ENCODE measurements at regions not wholly inside any gene's neighbourhood (a gene's known extent, or its start where the extent isn't known, plus 50 kb on each side); places are given as distances from the start of the nearest gene placed in this dataset.

DNA sequence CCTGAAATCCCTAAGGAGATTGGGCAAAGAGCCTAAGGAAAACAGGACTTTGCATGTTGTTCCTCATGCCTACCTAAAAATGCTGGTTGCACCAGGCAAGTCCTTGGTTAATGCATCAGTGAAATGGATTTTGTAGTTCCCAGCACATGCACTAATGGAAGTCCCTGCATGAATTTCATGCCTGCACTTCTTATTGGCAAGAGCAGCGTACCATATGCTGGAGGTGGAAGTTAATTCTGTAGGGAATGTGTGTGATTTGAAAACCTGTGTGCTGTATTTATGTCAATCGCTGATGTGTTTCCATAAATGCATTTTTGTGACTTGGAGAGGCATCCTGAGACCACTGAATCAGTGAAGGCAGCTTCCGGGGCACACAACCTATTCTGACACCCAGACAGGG, 140.3 kb upstream of the MTNR1B start:
- DNase-seq (ENCODE audit: low read depth): no peak

DNA sequence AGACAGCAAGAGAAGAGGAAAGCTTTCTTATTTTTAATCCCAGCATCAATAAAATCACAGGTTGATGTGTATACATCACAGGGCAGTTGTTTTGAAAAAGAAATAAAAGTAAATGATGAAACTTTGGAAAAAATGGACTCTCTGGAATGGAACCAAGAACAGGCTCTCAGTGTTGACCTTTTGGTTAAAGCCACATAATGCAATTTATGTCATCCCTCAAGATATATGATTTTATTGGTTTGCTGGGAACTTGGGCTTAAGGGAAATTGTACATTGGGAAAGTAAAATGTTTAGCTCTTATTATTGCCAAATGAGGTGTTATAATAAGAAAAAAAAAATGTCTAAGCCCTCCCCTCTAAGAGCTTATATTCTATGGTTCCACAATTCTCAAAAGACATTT, 139.8 kb upstream of the MTNR1B start:
- no peak for DNase-seq (ENCODE audit: low read depth)

DNA sequence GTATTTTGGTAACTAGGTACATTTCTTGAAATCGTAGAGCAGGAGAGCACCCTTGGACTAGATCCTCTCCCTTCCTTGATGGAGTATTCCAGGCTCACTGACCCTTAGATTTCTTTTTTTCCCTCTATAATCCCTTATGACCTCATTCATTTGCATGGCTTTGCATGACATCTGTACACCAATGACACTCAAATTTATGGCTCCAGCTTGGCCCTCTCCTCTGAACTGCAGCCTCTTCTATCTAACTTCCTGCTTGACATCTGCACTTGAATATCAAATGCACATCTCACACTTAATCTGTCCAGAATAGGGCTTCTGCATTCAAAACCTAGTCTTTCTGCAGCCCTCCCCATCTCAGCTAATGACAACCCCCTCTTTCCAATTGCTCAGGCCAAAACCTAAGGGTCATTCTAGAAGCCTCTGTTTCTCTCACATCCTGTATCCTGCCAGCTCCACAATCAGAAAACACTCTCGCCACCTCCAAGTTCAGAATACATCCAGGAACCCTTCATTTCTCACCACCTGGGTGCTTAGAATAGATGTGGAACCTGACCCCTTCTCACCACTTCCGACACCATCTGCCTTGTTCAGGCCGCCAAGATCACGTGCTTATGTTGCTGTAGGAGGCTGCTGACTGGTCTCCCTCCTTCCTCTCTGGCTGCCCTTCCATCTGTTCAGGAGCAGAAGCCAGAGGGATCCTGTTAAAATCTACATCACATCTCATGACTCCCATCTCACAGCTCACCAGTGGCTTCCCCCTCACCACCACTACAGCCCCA, 138.9 kb upstream of the MTNR1B start:
- DNase-seq (ENCODE audit: low read depth): no peak

DNA sequence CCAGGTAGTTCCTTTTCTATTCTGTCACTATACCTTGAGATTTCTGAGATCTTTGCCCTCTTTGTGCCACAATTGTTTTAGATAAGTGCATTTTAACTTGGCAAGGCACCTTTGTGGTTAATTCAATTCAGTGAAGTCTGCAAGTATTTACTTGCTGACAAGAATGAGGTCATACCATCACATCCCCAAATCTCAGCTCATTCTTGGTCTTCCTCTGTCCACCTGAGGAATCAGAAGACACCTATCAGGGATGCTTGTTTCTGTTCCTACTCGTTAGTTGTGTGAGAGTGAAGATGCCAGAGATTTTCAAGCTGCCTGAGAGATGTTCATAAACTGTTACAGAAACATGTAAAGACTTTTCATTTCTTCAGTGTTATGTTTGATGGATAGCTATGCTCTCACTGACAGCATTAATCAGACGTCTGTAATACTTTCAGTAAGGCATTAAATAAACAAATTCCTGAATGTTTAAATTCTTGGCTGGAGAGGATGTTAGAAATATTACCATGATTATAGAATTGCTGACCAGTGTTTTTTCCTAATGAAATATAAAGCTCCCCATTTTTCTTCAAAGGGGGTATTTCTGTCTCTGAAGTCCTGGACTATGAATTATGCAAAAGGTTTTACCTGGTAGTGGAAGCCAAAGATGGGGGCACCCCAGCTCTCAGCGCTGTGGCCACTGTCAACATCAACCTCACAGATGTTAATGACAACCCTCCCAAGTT, 135.0 kb upstream of the MTNR1B start:
- DNase-seq (ENCODE audit: low read depth): no peak

DNA sequence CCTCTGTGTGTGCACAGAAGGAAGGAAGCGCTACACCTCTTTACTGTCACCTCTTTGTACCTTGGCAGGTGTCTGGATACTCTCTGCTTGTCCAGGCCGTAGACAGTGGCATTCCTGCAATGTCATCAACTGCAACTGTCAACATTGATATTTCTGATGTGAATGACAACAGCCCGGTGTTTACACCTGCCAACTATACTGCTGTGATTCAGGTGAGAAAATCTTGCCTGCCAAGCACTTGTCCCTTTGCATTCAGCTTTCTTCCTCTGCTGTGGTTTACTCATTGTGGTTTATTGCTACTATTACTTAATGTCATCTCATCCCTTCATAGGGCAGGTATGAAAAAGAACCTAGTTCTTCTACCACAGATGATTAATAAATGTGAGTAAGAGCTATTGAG, 131.9 kb upstream of the MTNR1B start:
- no peak for DNase-seq (ENCODE audit: low read depth)

DNA sequence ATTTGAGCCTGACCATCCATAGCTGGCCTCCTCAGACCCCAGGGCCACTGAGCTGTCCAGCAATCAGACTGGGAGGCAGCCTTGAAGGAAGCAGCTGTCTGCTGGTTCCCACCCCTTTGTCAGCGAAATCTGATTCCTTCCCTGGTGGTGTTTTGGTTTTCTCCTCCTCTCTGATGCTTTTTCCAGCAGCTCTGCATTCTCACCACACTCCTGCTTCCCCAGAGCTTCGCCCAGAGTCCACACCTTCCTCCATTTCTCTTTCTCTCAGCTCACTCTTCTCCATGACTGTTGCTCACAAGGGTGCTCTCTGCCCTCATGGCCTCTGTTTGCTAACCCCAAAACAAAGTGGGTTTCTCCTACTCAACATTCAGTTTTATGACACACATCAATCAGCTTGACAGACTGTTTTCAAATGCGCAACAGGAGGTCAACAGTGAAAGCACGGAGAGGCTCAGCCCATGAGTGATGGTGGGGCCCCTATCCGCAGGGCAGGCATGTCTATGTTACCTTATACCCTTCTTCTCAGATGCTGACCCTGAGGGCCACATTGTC, 130.6 kb upstream of the MTNR1B start:
- DNase-seq (ENCODE audit: low read depth): no peak

DNA sequence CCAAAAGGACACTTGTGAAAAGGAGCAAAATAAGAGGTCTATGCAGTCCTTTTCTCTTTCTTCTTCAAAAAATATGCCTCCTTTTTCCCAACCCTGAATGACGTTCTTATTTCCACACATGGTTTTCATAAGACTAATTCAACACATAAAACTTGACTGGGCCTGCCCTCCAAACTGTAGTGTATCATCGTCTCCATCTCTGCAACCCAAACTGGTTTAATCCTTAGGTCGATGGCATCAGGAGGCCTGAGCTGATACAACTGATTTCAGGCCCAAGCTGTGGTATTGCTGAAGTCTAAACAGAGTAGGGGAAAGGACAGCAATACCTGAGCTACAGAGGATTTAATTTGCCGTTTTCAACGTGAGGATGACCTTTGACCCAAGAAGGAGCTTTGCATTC, 130.0 kb upstream of the MTNR1B start:
- no peak for DNase-seq (ENCODE audit: low read depth)

DNA sequence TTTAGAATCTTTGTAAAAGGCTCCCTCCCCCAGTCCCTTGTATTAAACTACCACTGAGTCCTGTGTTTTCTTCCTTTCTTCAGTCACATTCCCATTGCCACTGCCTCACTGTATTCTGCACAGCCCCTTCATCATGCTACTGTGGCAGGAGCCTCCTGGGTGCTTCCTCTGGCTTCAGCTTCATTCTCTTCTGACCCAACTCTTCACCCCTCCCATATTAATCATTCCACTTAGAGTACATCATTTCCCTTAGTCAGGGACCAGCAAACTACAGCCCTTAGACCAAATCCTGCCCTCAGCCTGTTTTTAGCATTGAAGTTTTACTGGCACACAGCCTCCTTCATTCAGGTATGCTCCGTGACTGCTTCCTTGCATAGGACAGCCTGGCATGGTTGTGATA, 127.7 kb upstream of the MTNR1B start:
- no peak for DNase-seq (ENCODE audit: low read depth)

DNA sequence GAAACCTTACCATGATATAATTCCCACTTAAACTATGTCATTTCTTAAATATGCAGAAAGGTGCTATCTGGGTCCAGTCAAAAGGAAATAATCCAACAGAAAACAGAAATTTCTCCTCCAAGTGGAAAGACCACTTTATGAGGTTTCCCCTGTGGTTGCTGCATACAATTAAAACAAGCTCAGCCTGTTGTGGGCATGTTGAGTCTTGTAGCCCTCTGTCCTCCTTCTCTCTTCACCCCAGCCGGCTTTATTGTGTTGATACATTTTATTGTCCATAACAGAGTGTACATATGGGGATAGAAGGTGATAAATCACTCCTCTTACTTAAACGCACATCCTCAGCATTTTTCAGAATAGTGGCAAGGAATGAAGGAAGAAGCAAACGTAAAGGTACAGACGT, 126.0 kb upstream of the MTNR1B start:
- DNase-seq (ENCODE audit: low read depth): no peak

DNA sequence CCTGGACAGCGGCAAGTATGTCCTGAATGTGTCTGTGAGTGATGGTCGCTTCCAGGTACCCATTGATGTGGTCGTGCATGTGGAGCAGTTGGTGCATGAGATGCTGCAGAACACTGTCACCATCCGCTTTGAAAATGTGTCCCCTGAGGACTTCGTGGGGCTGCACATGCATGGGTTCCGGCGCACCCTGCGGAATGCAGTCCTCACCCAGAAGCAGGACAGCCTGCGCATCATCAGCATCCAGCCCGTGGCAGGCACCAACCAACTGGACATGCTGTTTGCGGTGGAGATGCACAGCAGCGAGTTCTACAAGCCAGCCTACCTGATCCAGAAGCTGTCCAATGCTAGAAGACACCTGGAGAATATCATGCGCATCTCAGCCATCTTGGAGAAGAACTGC, 125.3 kb upstream of the MTNR1B start:
- no peak for DNase-seq (ENCODE audit: low read depth)

DNA sequence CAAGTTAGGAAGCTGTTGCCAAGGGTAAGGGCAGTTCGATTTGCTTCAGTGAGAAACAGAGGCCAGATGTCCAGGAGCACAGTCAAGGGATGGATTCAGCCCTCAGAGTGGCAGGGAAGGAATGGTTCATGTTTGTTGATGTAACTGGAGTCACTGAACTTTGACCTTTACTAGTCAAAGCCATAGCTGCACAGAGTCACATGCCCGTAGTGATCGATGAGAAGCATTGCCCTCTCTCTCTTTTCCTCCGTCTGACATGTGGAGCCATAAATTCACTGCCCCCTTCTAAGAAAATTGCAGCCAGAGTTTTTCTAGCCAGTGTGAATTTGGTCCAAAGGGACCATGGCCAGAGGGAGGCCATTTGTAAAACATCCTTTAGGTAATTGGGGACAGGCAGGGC, 124.1 kb upstream of the MTNR1B start:
- DNase-seq (ENCODE audit: low read depth): no peak

DNA sequence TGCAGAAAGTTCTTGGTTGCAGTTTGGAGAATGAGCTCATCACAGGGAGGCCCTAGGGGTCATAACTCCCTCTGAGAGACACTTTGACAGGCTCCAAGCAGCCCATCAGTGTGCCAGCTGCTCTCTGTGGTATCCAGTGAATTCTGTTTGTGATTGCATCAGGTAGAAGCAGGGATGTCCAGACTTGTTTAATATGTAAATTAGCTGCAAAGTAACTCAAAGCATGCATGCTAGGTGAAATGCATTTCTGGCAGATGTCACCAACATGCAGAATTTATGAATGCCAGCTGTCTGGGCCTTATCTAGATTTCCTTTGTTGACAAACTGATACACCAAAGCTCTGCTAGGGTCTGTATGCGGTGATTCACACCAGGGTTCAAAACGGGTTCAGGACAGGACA, 123.6 kb upstream of the MTNR1B start:
- no peak for DNase-seq (ENCODE audit: low read depth)

DNA sequence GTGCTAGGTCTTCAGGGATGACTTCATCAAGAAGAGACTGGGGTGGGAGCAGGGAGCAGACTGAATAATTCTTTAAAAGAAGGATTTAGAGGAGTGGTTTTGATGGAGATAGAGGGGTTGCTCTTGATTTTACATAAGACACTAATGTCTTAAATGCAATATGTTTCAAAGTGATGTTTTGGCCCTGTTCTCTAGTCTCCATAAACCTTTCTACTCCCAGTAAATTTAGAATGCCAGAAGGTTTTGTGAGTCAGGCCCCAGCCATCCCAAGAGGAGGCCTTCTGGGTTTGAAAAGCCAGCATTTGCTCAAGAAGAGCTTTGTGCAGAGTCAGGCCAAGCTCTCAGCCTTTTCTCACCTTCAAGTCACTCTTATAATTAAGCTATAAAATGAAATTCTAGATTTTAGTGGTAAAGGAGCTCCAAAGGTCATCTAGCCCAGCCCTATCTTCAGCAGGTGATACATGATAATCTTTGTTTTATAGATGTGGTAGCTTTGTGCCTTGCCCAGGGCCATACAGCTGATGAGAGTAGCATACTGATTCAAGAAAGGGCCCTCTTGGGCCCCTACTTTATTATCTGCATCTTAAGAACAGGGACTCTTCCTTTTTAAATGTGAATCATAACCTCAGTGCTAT, 122.8 kb upstream of the MTNR1B start:
- no peak for DNase-seq (ENCODE audit: low read depth)

DNA sequence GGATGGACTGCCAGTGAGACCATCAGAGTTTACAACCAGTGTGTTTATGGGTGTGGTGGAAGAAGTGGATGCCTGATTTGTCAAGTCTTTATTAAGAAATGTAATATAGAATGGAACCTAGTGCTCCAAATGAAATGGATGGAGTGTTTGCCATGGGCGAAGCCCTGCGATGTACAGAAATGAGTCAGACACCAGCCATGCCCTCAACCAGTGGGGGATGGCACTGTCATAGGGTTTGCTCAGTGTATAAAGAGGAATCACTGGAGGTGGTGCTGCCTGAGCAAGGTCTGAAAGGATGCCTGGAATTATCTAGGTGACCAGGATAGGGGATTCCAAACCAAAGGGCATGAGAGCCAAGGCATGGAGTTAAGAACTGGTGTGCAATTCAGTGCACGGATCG, 120.9 kb upstream of the MTNR1B start:
- no peak for DNase-seq (ENCODE audit: low read depth)

DNA sequence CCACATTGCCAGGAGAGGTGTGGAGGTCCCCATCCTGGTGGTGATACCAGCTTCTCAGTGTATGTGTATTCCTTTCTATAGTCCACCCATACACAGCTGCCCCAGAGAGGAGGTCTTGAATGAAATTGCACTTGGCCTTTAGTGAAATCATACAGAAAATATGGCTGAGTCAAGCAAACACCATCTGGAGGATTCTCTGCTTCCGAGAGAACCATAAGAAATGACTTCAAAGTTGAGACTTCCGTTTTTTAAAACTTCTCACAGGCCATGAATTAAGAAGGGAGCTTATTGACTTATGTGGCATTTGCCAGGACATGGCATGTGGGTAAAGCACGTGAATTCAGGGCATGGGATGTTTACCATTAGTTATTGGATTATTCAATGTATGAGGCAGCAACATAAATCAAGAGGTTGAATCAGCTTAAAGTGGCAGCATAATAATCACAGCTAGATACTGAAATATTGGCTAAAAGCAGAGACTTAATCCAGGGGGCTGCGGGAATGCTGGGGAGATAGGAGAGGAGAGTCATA, 119.1 kb upstream of the MTNR1B start:
- DNase-seq (ENCODE audit: low read depth): no peak

DNA sequence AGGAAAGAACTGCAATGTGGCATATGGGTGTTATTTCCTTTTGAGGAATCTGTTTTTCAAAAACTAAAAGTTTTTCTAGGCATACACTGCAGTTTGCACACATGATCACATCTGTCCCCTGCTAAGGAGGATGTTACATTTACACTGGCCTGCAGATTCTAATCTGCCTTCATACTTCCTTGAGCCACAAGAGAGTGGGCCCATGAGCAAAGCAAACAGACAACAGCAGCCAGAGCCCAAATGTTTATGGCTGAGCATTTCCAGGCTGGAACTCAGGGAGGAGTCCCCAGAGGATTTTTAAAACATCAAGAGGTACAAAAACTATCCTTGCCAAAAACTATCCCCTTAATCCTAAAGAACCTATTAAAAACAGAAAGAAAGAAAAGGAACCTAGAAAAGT, 117.2 kb upstream of the MTNR1B start:
- no peak for DNase-seq (ENCODE audit: low read depth)

DNA sequence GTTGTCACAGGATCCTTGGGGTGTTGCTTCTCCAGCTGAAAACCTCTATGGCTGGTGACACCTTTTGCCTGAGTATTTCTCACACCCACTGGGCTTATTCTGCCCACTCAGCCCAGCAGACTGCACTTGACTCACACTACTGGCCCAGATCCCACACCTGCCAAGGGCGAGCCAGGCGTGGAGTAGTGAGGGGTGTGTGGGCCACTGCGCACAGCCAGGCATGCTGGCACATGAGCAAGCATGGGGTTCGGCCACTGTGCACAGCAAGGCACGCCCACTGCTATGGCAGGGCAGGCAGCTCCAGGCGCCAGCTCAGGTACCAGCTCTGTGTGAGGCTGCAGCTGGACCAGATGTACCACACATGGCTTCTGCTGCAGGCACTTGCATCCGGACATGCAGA, 116.5 kb upstream of the MTNR1B start:
- peak; percentile 22 for DNase-seq (ENCODE audit: low read depth)

DNA sequence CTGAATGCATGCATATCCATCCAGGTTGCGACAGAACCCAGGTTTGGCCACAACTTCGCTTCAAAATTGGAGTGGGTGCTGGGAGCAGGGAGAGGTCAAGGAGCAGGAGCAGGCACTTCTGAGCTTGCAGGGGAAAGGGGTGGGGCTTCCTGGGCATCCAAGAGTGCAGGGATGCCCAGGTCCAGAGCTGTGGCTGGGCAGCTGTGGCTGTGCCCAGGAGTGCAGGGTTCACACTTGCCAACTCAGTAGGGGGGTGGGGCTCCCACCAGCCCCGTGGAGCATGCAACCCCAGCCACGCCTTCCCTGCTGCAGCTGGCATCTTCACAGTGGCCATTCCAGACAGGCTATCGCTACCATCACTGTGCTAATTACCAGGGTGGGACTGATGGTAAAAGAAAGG, 115.3 kb upstream of the MTNR1B start:
- no peak for DNase-seq (ENCODE audit: low read depth)

DNA sequence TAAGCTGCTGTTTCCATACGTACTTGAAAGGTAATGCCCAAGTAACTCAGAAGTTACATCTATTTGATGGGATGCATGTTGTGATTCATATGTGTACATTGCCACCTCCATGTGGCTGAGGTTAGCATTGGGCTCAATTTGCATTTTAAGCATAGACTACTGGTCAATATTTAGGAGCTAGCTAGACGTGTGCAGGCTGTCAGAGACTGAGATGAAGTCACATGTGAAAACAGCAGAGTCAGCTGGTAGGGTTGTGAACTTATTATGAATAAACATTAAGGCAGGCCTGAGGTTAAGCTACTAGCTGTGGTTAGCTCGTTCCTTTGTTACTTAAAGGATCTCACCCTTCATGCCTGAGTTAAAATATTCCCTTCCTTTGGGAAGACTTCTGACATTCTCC, 114.5 kb upstream of the MTNR1B start:
- peak; percentile 43 for DNase-seq (ENCODE audit: low read depth)

DNA sequence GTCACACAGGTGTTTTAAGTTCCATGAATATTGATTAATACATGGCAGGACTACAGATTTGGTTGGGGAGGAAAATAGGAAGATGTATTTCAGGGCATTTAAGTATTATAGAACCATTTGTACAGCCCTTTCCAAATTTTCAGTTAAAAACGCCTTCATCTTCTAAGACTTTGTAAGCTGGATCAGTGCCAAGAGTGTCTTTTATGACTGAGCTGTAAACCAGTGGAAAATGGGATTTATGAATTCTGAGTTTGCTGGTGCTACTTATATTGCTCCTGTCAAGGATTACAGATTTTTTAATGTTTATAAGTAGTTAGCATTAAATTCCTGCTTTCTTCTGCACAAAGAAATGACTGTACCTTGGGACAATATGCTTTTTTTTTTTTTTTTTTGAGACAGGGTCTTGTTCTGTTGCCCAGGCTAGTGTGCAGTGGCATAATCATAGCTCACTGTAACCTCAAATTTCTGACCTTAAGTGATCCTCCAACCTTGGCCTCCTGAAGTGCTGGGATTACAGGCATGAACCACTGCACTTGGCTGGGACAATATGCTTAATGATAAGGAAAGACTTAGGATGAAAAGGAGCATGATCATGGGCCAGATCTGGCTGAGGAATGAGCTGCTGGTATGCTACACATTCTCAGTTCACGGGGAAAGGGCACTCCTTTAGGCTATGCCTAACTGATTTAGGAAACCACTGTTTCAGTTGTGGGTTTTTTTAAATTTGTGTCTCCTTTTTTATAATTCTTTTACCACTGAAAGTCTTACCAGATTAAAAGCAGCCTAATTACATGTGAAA, 113.6 kb upstream of the MTNR1B start:
- DNase-seq (ENCODE audit: low read depth): no peak

DNA sequence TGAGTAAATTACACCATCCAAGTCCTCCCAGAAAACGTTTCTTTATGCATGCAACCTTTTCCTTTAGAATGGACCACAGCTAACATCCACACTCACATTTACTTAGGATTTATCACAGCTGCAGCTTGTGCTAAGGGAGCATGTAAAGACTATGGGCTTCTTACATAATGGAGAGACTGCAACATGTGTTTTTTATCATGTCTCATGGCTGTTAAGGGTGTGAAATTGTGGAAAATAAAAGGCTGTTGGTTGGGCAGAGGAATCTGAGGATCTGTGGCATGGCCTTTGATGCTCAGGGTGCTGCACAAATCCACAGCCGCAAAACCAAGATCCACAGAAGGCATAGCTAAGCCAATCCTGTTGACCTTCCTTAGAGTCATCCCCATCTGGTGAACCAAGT, 112.0 kb upstream of the MTNR1B start:
- no peak for DNase-seq (ENCODE audit: low read depth)

DNA sequence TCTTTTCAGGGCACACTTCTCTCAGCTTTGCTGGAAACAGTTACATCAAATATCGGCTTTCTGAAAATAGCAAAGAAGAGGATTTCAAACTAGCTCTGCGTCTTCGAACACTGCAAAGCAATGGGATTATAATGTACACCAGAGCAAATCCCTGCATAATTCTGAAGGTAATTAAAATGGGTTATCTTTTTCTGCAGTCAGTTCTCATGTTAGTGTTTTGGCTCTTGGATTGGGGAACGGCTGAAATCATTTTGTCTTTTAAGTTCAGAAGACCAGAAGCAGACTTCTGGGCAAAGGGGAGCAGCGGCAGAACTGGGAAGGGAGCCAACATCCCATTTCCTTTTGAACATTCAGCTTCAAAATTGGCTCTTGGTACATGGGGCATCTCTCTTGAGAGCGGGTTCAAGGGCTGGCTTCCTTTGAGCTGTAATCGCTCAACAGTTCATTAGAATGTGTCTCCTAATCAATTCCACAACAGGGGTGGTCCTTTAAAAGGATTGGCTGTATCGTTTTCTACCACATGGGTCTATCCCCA, 110.2 kb upstream of the MTNR1B start:
- no peak for DNase-seq (ENCODE audit: low read depth)

Measured in renal cortical epithelial cell (primary cell).